Mammary epithelial cell (primary cell): ENCODE measurements at regions not wholly inside any gene's neighbourhood (a gene's known extent, or its start where the extent isn't known, plus 50 kb on each side); places are given as distances from the start of the nearest gene placed in this dataset.

Source experiments
- EZH2 ChIP-seq: IDR thresholded peaks from 2 replicates; pipeline ENCODE4 v1.6.1; 2012; ENCODE audit warnings: low read length, inconsistent platforms, borderline replicate concordance
- TF ChIP-seq, protein P1 (sequence below), 2 donors: IDR thresholded peaks in 1 of 2; conservative IDR thresholded peaks in 1 of 2; 2 replicates each; pipeline ENCODE4 v1.5.1; 2011 to 2012; ENCODE audit warnings: inconsistent platforms in 2 of 2, low read length in 2 of 2, mild to moderate bottlenecking in 2 of 2, control low read depth in 1 of 2, low read depth in 1 of 2; ENCODE audit not compliant: insufficient read depth in 1 of 2; ENCODE audit errors: extremely low read depth in 1 of 2

DNA sequence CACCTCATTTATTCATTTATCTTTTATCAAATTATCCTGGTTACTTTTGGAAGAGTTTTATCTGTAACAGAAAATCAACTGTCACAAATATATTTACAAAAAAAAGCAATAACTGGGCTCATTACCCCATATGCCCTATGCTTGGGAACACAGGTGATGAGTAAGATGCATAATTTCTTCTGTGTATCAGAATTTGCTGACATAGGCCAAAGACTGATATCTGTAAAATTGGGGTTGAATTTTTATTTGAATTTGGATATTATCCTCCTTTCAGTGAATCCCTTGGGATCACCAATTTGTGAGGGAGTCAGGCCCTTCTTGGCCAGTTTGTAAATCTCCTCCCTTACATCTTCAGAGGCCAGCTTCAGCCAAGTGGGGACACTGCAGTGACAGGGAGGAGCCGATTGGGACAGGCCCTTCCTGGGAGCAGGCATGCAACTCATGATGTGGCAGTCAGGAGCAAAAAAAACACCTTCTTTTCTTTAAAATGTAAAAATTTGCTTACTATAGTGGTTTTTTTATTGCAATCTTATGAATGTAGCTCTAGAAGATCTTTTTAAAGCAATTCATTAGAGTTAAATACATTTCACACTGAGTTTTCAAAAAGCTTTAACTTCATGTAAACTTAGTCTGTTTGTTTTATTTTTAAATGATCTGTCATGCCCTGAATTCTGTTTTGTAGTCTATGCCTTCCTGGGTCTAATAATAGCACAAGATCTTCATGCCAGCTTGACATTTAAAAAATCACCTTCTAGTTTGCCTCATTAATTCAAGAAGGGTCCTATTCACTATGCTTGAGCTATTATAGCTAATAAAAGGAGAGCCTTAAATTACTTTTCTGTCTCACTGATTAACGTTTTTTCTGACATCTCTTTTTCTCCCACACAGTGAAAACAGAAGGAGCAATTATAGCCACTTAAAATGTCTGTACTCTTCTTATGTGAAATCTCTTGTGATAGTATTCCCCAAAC is 136.6 kb upstream of the SPRY1 start:
- TF ChIP-seq, protein P1, sequence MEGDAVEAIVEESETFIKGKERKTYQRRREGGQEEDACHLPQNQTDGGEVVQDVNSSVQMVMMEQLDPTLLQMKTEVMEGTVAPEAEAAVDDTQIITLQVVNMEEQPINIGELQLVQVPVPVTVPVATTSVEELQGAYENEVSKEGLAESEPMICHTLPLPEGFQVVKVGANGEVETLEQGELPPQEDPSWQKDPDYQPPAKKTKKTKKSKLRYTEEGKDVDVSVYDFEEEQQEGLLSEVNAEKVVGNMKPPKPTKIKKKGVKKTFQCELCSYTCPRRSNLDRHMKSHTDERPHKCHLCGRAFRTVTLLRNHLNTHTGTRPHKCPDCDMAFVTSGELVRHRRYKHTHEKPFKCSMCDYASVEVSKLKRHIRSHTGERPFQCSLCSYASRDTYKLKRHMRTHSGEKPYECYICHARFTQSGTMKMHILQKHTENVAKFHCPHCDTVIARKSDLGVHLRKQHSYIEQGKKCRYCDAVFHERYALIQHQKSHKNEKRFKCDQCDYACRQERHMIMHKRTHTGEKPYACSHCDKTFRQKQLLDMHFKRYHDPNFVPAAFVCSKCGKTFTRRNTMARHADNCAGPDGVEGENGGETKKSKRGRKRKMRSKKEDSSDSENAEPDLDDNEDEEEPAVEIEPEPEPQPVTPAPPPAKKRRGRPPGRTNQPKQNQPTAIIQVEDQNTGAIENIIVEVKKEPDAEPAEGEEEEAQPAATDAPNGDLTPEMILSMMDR (conservative IDR thresholded peaks at IDR 0.05 in 1 of 2, IDR thresholded peaks at IDR 0.05 in 1 of 2; ENCODE audit: extremely low read depth in 1 of 2, insufficient read depth in 1 of 2, low read depth in 1 of 2, low read length in 2 of 2): no peak
- no peak for TF ChIP-seq EZH2
